GM21737 (cell line): ENCODE measurements at regions not wholly inside any gene's neighbourhood (a gene's known extent, or its start where the extent isn't known, plus 50 kb on each side); places are given as distances from the start of the nearest gene placed in this dataset.
"Not testable (repeated sequence)": the region's sequence is repeated elsewhere in the genome, so short reads cannot be mapped to it uniquely, and the experiment has no call there.

Experiments
- ATAC-seq: cut with Tn5 transposase; IDR thresholded peaks from one replicate; pipeline ENCODE4 v1.9.1; 2021; ENCODE audit warnings: mild to moderate bottlenecking, moderate library complexity; ENCODE audit not compliant: unreplicated experiment

GRCh38 chr1:10867138-10867721 lies 70.8 kb upstream of the CASZ1 start:
- ATAC-seq: no peak

- no peak for ATAC-seq
These were observed 71.6 kb upstream of the CASZ1 start for GRCh38 chr1:10867914-10868598.

- no peak for ATAC-seq
These were observed 72.1 kb upstream of the CASZ1 start for GRCh38 chr1:10868599-10868965.

GRCh38 chr1:10869933-10870332 lies 73.5 kb upstream of the CASZ1 start:
- no peak for ATAC-seq

GRCh38 chr1:10870493-10871096 lies 74.1 kb upstream of the CASZ1 start:
- no peak for ATAC-seq

- no peak for ATAC-seq
These were observed 76.7 kb upstream of the CASZ1 start for GRCh38 chr1:10873189-10873588.

- no peak for ATAC-seq
These were observed 77.9 kb upstream of the CASZ1 start for GRCh38 chr1:10874351-10874750.

GRCh38 chr1:10877894-10878293 lies 81.4 kb upstream of the CASZ1 start:
- no peak for ATAC-seq

GRCh38 chr1:10878469-10878868 lies 82.0 kb upstream of the CASZ1 start:
- no peak for ATAC-seq

GRCh38 chr1:10880063-10880462 lies 83.6 kb upstream of the CASZ1 start:
- no peak for ATAC-seq

GRCh38 chr1:10881046-10881445 lies 84.6 kb upstream of the CASZ1 start:
- ATAC-seq: no peak

GRCh38 chr1:10882069-10882468 lies 85.6 kb upstream of the CASZ1 start:
- no peak for ATAC-seq

GRCh38 chr1:10887032-10887431 lies 90.6 kb upstream of the CASZ1 start:
- ATAC-seq: not testable (repeated sequence)

- no peak for ATAC-seq
These were observed 91.8 kb upstream of the CASZ1 start for GRCh38 chr1:10888291-10888690.

GRCh38 chr1:10888791-10889649 lies 92.6 kb upstream of the CASZ1 start:
- ATAC-seq: no peak

- ATAC-seq: no peak
These were observed 93.4 kb upstream of the CASZ1 start for GRCh38 chr1:10889650-10890353.

GRCh38 chr1:10890491-10891071 lies 94.1 kb upstream of the CASZ1 start:
- ATAC-seq: no peak

GRCh38 chr1:10891091-10891490 lies 94.6 kb upstream of the CASZ1 start:
- ATAC-seq: no peak

GRCh38 chr1:10892138-10893065 lies 96.0 kb upstream of the CASZ1 start:
- no peak for ATAC-seq

- no peak for ATAC-seq
These were observed 99.2 kb upstream of the CASZ1 start for GRCh38 chr1:10895621-10896020.
